ENCODE measurements at regions not wholly inside any gene's neighbourhood (a gene's known extent, or its start where the extent isn't known, plus 50 kb on each side); places are given as distances from the start of the nearest gene placed in this dataset.

GRCh38 chr5:13624283-13625074, 320.0 kb downstream of the DNAH5 start:
- H3K27me3 Mint-ChIP-seq (ENCODE audit: low read depth), result no peaks in the 10 kb centered on the region
- peaks cover 5% of the 10 kb centered on the region for H3K4me1 Mint-ChIP-seq
- H3K4me3 Mint-ChIP-seq, result no peak overlapping the region
- POLR2A ChIA-PET, result no interaction called here
- H3K27ac Mint-ChIP-seq, result no peak overlapping the region
- no peak for DNase-seq (ENCODE audit: low spot score)
- no peak for ATAC-seq
- CTCF ChIA-PET, result no interaction called here
- peaks cover 25% of the 10 kb centered on the region for H3K9me3 Mint-ChIP-seq
- peaks cover 3% of the 10 kb centered on the region; the same call in 1 of the 2 replicates for H3K36me3 Mint-ChIP-seq
- TF ChIP-seq HMGA2 (CRISPR knock-in tag; IDR thresholded peaks at IDR 0.05) (no peak), FOXP4 (CRISPR knock-in tag; IDR thresholded peaks at IDR 0.05) (no peak), NR3C1 (CRISPR knock-in tag; conservative IDR thresholded peaks at IDR 0.05; ENCODE audit: low read depth) (no peak), CBFB (CRISPR knock-in tag; IDR thresholded peaks at IDR 0.05; ENCODE audit: low read depth) (no peak), GABPB1 (CRISPR knock-in tag; IDR thresholded peaks at IDR 0.05) (no peak), ELF4 (CRISPR knock-in tag; IDR thresholded peaks at IDR 0.05; ENCODE audit: low read depth) (no peak), JUN (CRISPR knock-in tag; IDR thresholded peaks at IDR 0.05) (no peak), USF2 (CRISPR knock-in tag; IDR thresholded peaks at IDR 0.05) (no peak), ZSCAN18 (CRISPR knock-in tag; IDR thresholded peaks at IDR 0.05) (no peak), GTF2I (CRISPR knock-in tag; conservative IDR thresholded peaks at IDR 0.05) (no peak), E2F1 (CRISPR knock-in tag; IDR thresholded peaks at IDR 0.05) (no peak), E2F5 (CRISPR knock-in tag; IDR thresholded peaks at IDR 0.05) (no peak), ZBTB21 (CRISPR knock-in tag; IDR thresholded peaks at IDR 0.05; ENCODE audit: borderline replicate concordance) (no peak), ZNF423 (CRISPR knock-in tag; IDR thresholded peaks at IDR 0.05) (no peak), CREB1 (CRISPR knock-in tag; IDR thresholded peaks at IDR 0.05) (no peak), ZNF512 (CRISPR knock-in tag; IDR thresholded peaks at IDR 0.05; ENCODE audit: borderline replicate concordance) (no peak), ZNF232 (CRISPR knock-in tag; IDR thresholded peaks at IDR 0.05) (no peak), ZNF281 (CRISPR knock-in tag; IDR thresholded peaks at IDR 0.05) (no peak), RORB (CRISPR knock-in tag; IDR thresholded peaks at IDR 0.05) (no peak), NR2C2 (CRISPR knock-in tag; IDR thresholded peaks at IDR 0.05) (no peak)

Measured in WTC11 (cell line).